Prostate gland (tissue), 2 donors: ENCODE measurements at regions not wholly inside any gene's neighbourhood (a gene's known extent, or its start where the extent isn't known, plus 50 kb on each side); places are given as distances from the start of the nearest gene placed in this dataset.

ENCODE experiments used
- POLR2A ChIP-seq: fragments of 450-650 bp; IDR thresholded peaks from one replicate; pipeline ENCODE4 v1.6.1; 2016; ENCODE audit warnings: antibody characterized with exemption, mild to moderate bottlenecking
- POLR2AphosphoS5 ChIP-seq: sonication (generic); formaldehyde crosslinking; IDR thresholded peaks from one replicate; pipeline ENCODE4 v1.6.1; 2017; ENCODE audit warnings: antibody characterized with exemption
- TF ChIP-seq, protein P1 (sequence below), 4 experiments: fragments of 200-600 bp in 2 of 4; fragments of 450-650 bp in 2 of 4; sonication (generic) in 2 of 4; IDR thresholded peaks; 1 replicate in 3 of 4; 2 replicates in 1 of 4; pipeline ENCODE4 v1.5.1; 2016 to 2019; ENCODE audit warnings: antibody characterized with exemption in 4 of 4, mild to moderate bottlenecking in 2 of 4, moderate library complexity in 2 of 4

DNA sequence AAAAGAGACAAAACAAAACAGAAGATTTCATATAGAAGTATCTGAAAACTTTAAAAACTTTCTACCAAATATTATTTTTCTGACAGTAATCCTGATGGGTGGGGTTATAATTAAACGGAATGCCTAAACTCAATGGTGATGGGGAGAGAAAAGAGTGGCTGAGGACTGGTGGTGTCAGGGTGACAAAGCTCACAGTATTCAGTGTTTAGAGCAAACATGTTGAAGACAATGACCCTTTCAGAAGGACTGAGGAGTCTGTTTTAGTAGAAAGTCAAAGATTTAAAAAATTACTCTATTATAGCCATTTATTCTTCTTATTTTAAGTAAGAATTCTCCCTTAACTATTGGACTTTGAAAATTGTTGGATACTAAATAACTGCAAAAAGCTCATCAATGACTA, 1144.0 kb downstream of the TAF11L14 start:
- TF ChIP-seq, protein P1, sequence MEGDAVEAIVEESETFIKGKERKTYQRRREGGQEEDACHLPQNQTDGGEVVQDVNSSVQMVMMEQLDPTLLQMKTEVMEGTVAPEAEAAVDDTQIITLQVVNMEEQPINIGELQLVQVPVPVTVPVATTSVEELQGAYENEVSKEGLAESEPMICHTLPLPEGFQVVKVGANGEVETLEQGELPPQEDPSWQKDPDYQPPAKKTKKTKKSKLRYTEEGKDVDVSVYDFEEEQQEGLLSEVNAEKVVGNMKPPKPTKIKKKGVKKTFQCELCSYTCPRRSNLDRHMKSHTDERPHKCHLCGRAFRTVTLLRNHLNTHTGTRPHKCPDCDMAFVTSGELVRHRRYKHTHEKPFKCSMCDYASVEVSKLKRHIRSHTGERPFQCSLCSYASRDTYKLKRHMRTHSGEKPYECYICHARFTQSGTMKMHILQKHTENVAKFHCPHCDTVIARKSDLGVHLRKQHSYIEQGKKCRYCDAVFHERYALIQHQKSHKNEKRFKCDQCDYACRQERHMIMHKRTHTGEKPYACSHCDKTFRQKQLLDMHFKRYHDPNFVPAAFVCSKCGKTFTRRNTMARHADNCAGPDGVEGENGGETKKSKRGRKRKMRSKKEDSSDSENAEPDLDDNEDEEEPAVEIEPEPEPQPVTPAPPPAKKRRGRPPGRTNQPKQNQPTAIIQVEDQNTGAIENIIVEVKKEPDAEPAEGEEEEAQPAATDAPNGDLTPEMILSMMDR (IDR thresholded peaks at IDR 0.05), result no peak
- TF ChIP-seq POLR2A (no peak), POLR2AphosphoS5 (no peak)
